WI38 (cell line): ENCODE measurements at regions not wholly inside any gene's neighbourhood (a gene's known extent, or its start where the extent isn't known, plus 50 kb on each side); places are given as distances from the start of the nearest gene placed in this dataset.

Experiments used
- H3K4me3 ChIP-seq: 2 replicates; pipeline ENCODE4 v1.5.1; 2011; ENCODE audit warnings: low read depth, mild to moderate bottlenecking, control low read depth, low read length
- CTCF ChIP-seq: IDR thresholded peaks from 2 replicates; pipeline ENCODE4 v1.5.1; 2012; ENCODE audit warnings: low read depth, mild to moderate bottlenecking, control low read depth, low read length

- no peak overlapping the region for H3K4me3 ChIP-seq
- TF ChIP-seq CTCF: no peak
These were observed 758.5 kb upstream of the NEGR1 start for GRCh38 chr1:73040811-73041210.

- H3K4me3 ChIP-seq: no peak overlapping the region
- no peak for TF ChIP-seq CTCF
These were observed 751.9 kb upstream of the NEGR1 start for GRCh38 chr1:73034271-73034670.

GRCh38 chr1:73033640-73034039 is 751.3 kb upstream of the NEGR1 start:
- TF ChIP-seq CTCF: no peak
- no peak overlapping the region for H3K4me3 ChIP-seq

DNA sequence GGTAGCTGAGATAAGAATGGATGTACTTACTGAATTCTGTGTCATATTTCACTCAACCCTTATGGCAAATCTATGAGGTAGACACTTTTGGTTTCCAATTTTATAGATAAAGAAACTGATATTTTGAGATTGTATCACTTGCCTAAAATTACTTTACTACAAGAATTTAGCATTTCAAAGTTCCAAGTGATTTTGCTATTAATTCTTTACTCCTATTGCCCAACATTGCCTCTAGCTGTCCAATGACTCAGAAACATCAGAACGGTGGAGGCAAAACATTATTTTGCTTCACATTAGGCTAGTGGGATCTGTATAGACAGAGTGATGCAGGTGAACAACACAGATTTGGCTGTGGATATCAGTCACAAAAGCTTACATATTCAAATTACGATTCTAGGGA is 747.2 kb upstream of the NEGR1 start:
- no peak for TF ChIP-seq CTCF
- H3K4me3 ChIP-seq: no peak overlapping the region

GRCh38 chr1:73026114-73026513 is 743.8 kb upstream of the NEGR1 start:
- H3K4me3 ChIP-seq: no peak overlapping the region
- TF ChIP-seq CTCF: no peak

DNA sequence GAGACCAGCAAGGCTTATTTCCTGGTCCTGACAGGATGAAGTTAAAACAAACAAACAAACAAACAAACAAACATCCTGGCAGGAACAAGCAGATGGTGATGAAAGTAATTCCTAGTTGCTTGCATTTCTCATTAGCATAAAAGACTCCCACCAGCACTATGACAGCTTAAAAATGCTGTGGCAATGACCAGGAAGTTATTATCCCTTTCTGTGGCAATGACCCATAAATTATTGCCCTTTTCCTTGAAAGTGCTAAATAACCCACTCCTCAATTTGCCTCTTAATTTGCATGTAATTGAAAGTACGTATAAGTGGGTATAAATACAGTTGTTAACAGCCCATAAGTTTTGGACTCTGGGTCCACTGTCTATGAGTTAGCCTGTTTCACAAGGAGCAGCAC is 727.6 kb upstream of the NEGR1 start:
- H3K4me3 ChIP-seq: no peak overlapping the region
- TF ChIP-seq CTCF: no peak

DNA sequence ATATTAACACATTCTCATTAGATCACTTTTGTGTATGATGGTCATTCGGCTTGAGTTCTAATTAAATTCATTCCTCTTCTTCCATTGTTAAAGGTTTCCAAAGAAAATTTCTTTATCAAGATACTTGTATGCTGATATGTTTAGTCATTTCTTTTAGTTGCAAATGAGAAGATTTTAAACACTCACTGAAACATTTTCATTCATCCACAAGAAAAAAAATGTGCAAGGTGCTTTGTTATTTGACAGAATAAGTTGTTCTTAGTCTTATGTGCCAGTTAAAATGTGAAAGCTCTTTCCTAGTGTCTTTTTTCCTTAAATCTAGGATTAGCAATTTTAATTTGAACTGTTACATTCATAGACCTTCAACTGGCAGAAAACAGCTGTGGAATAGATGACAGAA is 727.0 kb upstream of the NEGR1 start:
- TF ChIP-seq CTCF: no peak
- H3K4me3 ChIP-seq: no peak overlapping the region
